Stimulated activated naive CD8-positive, alpha-beta T cell treated with anti-CD3 and anti-CD28 coated beads, Interleukin-15, Interleukin-2, amounts not matched to agents 100 ng/mL and 50 ng/mL, for 24 hours (primary cell): ENCODE measurements at regions not wholly inside any gene's neighbourhood (a gene's known extent, or its start where the extent isn't known, plus 50 kb on each side); places are given as distances from the start of the nearest gene placed in this dataset.

Experiments
- H3K27ac Mint-ChIP-seq: one replicate; pipeline ENCODE4 v1.8.0; 2021; ENCODE audit warnings: mild to moderate bottlenecking, mixed read lengths
- H3K27me3 Mint-ChIP-seq: one replicate; pipeline ENCODE4 v1.8.0; 2021; ENCODE audit warnings: mixed read lengths
- H3K36me3 Mint-ChIP-seq: one replicate; pipeline ENCODE4 v1.8.0; 2021; ENCODE audit warnings: low read depth, mixed read lengths
- H3K4me1 Mint-ChIP-seq: one replicate; pipeline ENCODE4 v1.8.0; 2021; ENCODE audit warnings: low read depth, mixed read lengths
- H3K4me3 Mint-ChIP-seq: one replicate; pipeline ENCODE4 v1.8.0; 2021; ENCODE audit warnings: mild to moderate bottlenecking, mixed read lengths
- H3K9me3 Mint-ChIP-seq: one replicate; pipeline ENCODE4 v1.8.0; 2021; ENCODE audit warnings: mixed read lengths

GRCh38 chr5:57332361-57332760, 150.2 kb downstream of the ACTBL2 start:
- no peak overlapping the region for H3K27ac Mint-ChIP-seq
- no peak overlapping the region for H3K4me3 Mint-ChIP-seq
- peaks cover 4% of the 10 kb centered on the region for H3K27me3 Mint-ChIP-seq
- no peaks in the 10 kb centered on the region for H3K36me3 Mint-ChIP-seq
- H3K4me1 Mint-ChIP-seq, result peaks cover 11% of the 10 kb centered on the region
- H3K9me3 Mint-ChIP-seq, result no peaks in the 10 kb centered on the region

GRCh38 chr5:57327561-57328367, 153.9 kb downstream of the GPBP1 start:
- Mint-ChIP-seq H3K36me3 (no peaks in the 10 kb centered on the region), H3K9me3 (peaks cover 4% of the 10 kb centered on the region), H3K27me3 (peaks cover 4% of the 10 kb centered on the region), H3K27ac (peak overlapping the region; percentile 14), H3K4me3 (no peak overlapping the region), H3K4me1 (peaks cover 13% of the 10 kb centered on the region)

- Mint-ChIP-seq H3K9me3 (peaks cover 4% of the 10 kb centered on the region), H3K27me3 (peaks cover 4% of the 10 kb centered on the region), H3K36me3 (no peaks in the 10 kb centered on the region), H3K4me1 (peaks cover 13% of the 10 kb centered on the region), H3K4me3 (no peak overlapping the region), H3K27ac (no peak overlapping the region)
These were observed 152.0 kb downstream of the GPBP1 start for GRCh38 chr5:57325678-57326397.

GRCh38 chr5:57324861-57325260, 151.0 kb downstream of the GPBP1 start:
- Mint-ChIP-seq H3K27me3 (peaks cover 6% of the 10 kb centered on the region), H3K9me3 (peaks cover 4% of the 10 kb centered on the region), H3K36me3 (no peaks in the 10 kb centered on the region), H3K27ac (no peak overlapping the region), H3K4me1 (peaks cover 13% of the 10 kb centered on the region), H3K4me3 (no peak overlapping the region)

- peaks cover 6% of the 10 kb centered on the region for H3K27me3 Mint-ChIP-seq
- peaks cover 4% of the 10 kb centered on the region for H3K9me3 Mint-ChIP-seq
- no peak overlapping the region for H3K4me3 Mint-ChIP-seq
- no peak overlapping the region for H3K27ac Mint-ChIP-seq
- H3K4me1 Mint-ChIP-seq, result peaks cover 13% of the 10 kb centered on the region
- H3K36me3 Mint-ChIP-seq, result no peaks in the 10 kb centered on the region
These were observed 150.3 kb downstream of the GPBP1 start for GRCh38 chr5:57324181-57324580.

- H3K27me3 Mint-ChIP-seq, result peaks cover 6% of the 10 kb centered on the region
- no peak overlapping the region for H3K27ac Mint-ChIP-seq
- no peaks in the 10 kb centered on the region for H3K4me1 Mint-ChIP-seq
- no peaks in the 10 kb centered on the region for H3K9me3 Mint-ChIP-seq
- no peaks in the 10 kb centered on the region for H3K36me3 Mint-ChIP-seq
- H3K4me3 Mint-ChIP-seq, result no peak overlapping the region
These were observed 146.7 kb downstream of the GPBP1 start for GRCh38 chr5:57320582-57320981.

GRCh38 chr5:57319628-57320027, 145.8 kb downstream of the GPBP1 start:
- Mint-ChIP-seq H3K27ac (no peak overlapping the region), H3K9me3 (no peaks in the 10 kb centered on the region), H3K4me1 (no peaks in the 10 kb centered on the region), H3K36me3 (no peaks in the 10 kb centered on the region), H3K4me3 (no peak overlapping the region), H3K27me3 (peaks cover 6% of the 10 kb centered on the region)

GRCh38 chr5:57318251-57318650, 144.4 kb downstream of the GPBP1 start:
- no peaks in the 10 kb centered on the region for H3K4me1 Mint-ChIP-seq
- H3K36me3 Mint-ChIP-seq, result no peaks in the 10 kb centered on the region
- peaks cover 6% of the 10 kb centered on the region for H3K27me3 Mint-ChIP-seq
- no peaks in the 10 kb centered on the region for H3K9me3 Mint-ChIP-seq
- no peak overlapping the region for H3K27ac Mint-ChIP-seq
- H3K4me3 Mint-ChIP-seq, result no peak overlapping the region

GRCh38 chr5:57317341-57317740, 143.5 kb downstream of the GPBP1 start:
- Mint-ChIP-seq H3K4me3 (no peak overlapping the region), H3K9me3 (no peaks in the 10 kb centered on the region), H3K27ac (no peak overlapping the region), H3K4me1 (no peaks in the 10 kb centered on the region), H3K27me3 (peaks cover 5% of the 10 kb centered on the region), H3K36me3 (no peaks in the 10 kb centered on the region)

- Mint-ChIP-seq H3K9me3 (no peaks in the 10 kb centered on the region), H3K27me3 (peaks cover 3% of the 10 kb centered on the region), H3K4me3 (no peak overlapping the region), H3K27ac (no peak overlapping the region), H3K36me3 (no peaks in the 10 kb centered on the region), H3K4me1 (no peaks in the 10 kb centered on the region)
These were observed 143.0 kb downstream of the GPBP1 start for GRCh38 chr5:57316798-57317327.

GRCh38 chr5:57315941-57316340, 142.1 kb downstream of the GPBP1 start:
- Mint-ChIP-seq H3K27ac (no peak overlapping the region), H3K4me1 (no peaks in the 10 kb centered on the region), H3K27me3 (peaks cover 3% of the 10 kb centered on the region), H3K4me3 (no peak overlapping the region), H3K36me3 (no peaks in the 10 kb centered on the region), H3K9me3 (no peaks in the 10 kb centered on the region)
